ENCODE measurements at regions not wholly inside any gene's neighbourhood (a gene's known extent, or its start where the extent isn't known, plus 50 kb on each side); places are given as distances from the start of the nearest gene placed in this dataset.

- TF ChIP-seq CTCF (IDR thresholded peaks at IDR 0.05): no peak
Measured at GRCh38 chr9:28899926-28900325, 1326.6 kb upstream of the C9orf72 start.

- TF ChIP-seq CTCF (IDR thresholded peaks at IDR 0.05): no peak
Measured at GRCh38 chr9:28900406-28900805, 1327.1 kb upstream of the C9orf72 start.

- no peak for TF ChIP-seq CTCF (IDR thresholded peaks at IDR 0.05)
Measured at GRCh38 chr9:28909526-28909925, 1336.2 kb upstream of the C9orf72 start.

DNA sequence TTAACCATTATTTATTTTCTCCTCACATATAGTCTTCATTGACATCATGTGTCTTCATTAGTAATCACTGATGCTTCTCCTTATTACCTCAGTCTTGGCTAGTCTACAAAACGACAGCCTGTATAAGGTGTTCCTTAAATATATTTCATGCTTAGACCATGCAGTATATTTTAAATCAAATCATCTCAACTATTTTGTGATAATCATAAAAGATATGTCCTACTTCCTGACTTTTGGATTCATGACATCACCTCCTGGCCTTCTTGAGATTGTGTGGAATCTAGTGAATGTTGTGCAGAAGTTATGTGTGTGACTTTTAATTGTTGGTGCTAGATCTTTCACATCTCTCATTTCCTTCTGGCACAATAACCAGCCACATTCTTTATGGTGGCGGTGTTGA, 1339.3 kb upstream of the C9orf72 start:
- TF ChIP-seq CTCF (IDR thresholded peaks at IDR 0.05): no peak

DNA sequence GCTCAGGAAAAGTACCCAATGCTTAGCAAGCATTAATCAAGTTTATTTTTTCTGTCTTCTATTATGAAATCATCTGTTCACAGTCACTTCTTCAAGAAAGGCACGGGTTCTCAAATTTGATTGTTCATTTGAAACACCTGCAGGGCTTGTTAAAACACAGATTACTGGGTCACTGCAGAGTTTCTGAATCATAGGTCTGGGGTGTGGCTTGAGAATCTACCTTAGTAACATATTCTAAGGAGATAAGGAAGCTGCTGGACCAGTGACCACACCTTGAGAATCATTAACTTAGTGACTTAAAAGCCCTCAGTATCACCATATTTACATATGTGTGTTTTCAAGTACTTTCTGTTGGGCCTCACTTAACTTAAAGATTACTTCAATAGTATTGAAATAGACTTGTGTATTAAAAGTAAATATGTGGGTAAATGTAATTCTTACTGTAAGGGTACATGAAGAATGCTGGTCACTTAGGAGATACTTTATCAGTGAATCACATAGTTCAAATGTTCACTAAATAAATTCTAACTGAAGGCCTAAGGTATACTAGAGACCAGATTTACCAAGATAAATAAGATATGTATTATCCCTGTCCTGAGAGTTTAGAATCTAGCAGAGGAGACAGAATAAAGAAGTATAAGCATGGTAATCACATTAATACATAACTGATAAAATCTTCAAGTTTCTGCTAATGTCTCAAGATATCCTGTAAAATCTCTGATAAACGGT, 1342.1 kb upstream of the C9orf72 start:
- TF ChIP-seq CTCF (IDR thresholded peaks at IDR 0.05): no peak

DNA sequence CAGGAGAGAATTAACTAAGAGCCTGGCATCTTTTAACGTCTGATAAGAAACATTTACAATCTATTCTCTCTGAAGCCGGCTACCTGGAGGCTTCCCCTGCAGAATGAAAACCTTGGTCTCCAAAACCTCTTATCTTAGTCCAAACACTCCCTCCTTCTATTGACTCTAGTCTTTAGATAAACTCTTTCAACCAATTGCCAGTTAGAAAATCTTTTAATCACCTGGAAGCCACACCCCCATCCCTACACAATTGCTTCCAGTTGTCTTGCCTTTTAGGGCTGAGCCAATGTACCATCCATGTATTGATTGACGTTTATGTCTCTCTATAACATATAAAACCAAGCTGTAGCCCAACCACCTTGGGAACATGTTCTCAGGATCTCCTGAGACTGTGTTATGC, 1343.1 kb upstream of the C9orf72 start:
- TF ChIP-seq CTCF (IDR thresholded peaks at IDR 0.05): no peak

DNA sequence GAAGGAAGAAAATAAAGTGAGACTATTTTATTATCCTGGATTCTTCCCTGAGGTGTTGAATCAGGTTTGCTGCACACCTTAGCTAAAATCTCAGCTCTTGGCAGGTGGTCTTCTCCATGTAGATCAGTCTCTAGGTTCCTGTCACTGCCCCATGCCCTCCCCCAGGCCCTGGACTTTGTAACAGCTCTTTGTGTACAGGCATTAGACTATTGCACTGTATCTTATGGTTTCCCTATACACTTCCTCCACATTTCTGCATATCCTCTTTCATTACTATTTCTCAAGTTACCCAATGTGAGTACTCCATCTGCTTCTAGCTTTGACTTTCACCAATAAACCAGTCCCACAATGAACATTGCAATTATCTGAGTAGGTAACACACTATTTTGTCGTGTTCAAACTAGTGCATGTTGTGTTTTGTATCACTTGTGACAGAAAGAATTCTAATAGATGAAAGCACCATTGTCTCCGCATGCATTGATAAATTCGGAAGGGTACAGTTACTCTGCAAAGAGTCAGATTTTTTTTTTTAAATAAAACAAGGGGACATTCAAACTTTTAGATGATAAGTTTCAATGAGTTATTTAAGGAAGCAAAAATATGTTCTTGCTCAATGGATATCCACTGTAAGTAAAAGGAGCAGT, 1348.7 kb upstream of the C9orf72 start:
- no peak for TF ChIP-seq CTCF (IDR thresholded peaks at IDR 0.05)
